ENCODE measurements at regions not wholly inside any gene's neighbourhood (a gene's known extent, or its start where the extent isn't known, plus 50 kb on each side); places are given as distances from the start of the nearest gene placed in this dataset.

GRCh38 chr3:13159890-13160289 lies 86.7 kb upstream of the IQSEC1 start (continued):
- TF ChIP-seq ZNF687 (IDR thresholded peaks at IDR 0.05) (no peak), MLLT1 (IDR thresholded peaks at IDR 0.05) (no peak), RELA (IDR thresholded peaks at IDR 0.05; ENCODE audit: borderline replicate concordance, partially characterized antibody) (no peak), ZNF217 (IDR thresholded peaks at IDR 0.05) (no peak), USF1 (IDR thresholded peaks at IDR 0.05; ENCODE audit: borderline replicate concordance, extremely low read length, insufficient read depth, low read depth, low read length) (no peak), CHD1 (IDR thresholded peaks at IDR 0.05; ENCODE audit: low read depth, low read length) (no peak), ETV6 (conservative IDR thresholded peaks at IDR 0.05 in 1 of 2, IDR thresholded peaks at IDR 0.05 in 1 of 2; ENCODE audit: borderline replicate concordance in 1 of 2, low read depth in 1 of 2) (no peak), ZBTB40 (IDR thresholded peaks at IDR 0.05; ENCODE audit: borderline replicate concordance) (no peak), ZNF384 (IDR thresholded peaks at IDR 0.05; ENCODE audit: borderline replicate concordance, low read depth, low read length) (no peak), ZBTB33 (IDR thresholded peaks at IDR 0.05) (no peak), HDGF (IDR thresholded peaks at IDR 0.05) (no peak), MTA2 (IDR thresholded peaks at IDR 0.05; ENCODE audit: low read depth) (no peak)
